HG02973 (cell line): ENCODE measurements at regions not wholly inside any gene's neighbourhood (a gene's known extent, or its start where the extent isn't known, plus 50 kb on each side); places are given as distances from the start of the nearest gene placed in this dataset.

Experiments used
- ATAC-seq: cut with Tn5 transposase; IDR thresholded peaks from one replicate; pipeline ENCODE4 v1.9.1; 2021; ENCODE audit warnings: moderate library complexity; ENCODE audit not compliant: unreplicated experiment

GRCh38 chr2:71823526-71823925, 324.1 kb downstream of the CYP26B1 start:
- ATAC-seq = no peak

- no peak for ATAC-seq
Observed at GRCh38 chr2:71822463-71822862, 325.2 kb downstream of the CYP26B1 start.

GRCh38 chr2:71821856-71822255, 325.8 kb downstream of the CYP26B1 start:
- no peak for ATAC-seq

GRCh38 chr2:71816815-71817214, 330.8 kb downstream of the CYP26B1 start:
- ATAC-seq = no peak

GRCh38 chr2:71815701-71816474, 331.8 kb downstream of the CYP26B1 start:
- ATAC-seq = no peak

GRCh38 chr2:71814885-71815284, 332.8 kb downstream of the CYP26B1 start:
- ATAC-seq = no peak

GRCh38 chr2:71813807-71814470, 333.7 kb downstream of the CYP26B1 start:
- ATAC-seq = no peak

- no peak for ATAC-seq
Observed at GRCh38 chr2:71813315-71813714, 334.3 kb downstream of the CYP26B1 start.

GRCh38 chr2:71812736-71813135, 334.9 kb downstream of the CYP26B1 start:
- ATAC-seq = no peak

- no peak for ATAC-seq
Observed at GRCh38 chr2:71811726-71812125, 335.9 kb downstream of the CYP26B1 start.

- no peak for ATAC-seq
Observed at GRCh38 chr2:71811157-71811556, 336.5 kb downstream of the CYP26B1 start.

GRCh38 chr2:71807581-71808451, 339.8 kb downstream of the CYP26B1 start:
- no peak for ATAC-seq

- no peak for ATAC-seq
Observed at GRCh38 chr2:71806432-71806831, 341.2 kb downstream of the CYP26B1 start.

- ATAC-seq = no peak
Observed at GRCh38 chr2:71804281-71804751, 343.3 kb downstream of the CYP26B1 start.

GRCh38 chr2:71803398-71803797, 344.3 kb downstream of the CYP26B1 start:
- no peak for ATAC-seq

GRCh38 chr2:71802556-71802955, 345.1 kb downstream of the CYP26B1 start:
- no peak for ATAC-seq

GRCh38 chr2:71801969-71802368, 345.7 kb downstream of the CYP26B1 start:
- no peak for ATAC-seq

- ATAC-seq = no peak
Observed at GRCh38 chr2:71801556-71801955, 346.1 kb downstream of the CYP26B1 start.

- ATAC-seq = no peak
Observed at GRCh38 chr2:71800851-71801250, 346.8 kb downstream of the CYP26B1 start.

GRCh38 chr2:71800106-71800809, 346.9 kb downstream of the DYSF start:
- ATAC-seq = no peak
